GM23338 (cell line): ENCODE measurements at regions not wholly inside any gene's neighbourhood (a gene's known extent, or its start where the extent isn't known, plus 50 kb on each side); places are given as distances from the start of the nearest gene placed in this dataset.

ENCODE experiments used
- CREB1 ChIP-seq: fragments of 250-450 bp; sonication (Bioruptor Pico); IDR thresholded peaks from 2 replicates; pipeline ENCODE4 v1.5.0; 2020; ENCODE audit warnings: low read depth, mild to moderate bottlenecking, moderate library complexity
- CTCF ChIP-seq, 2 experiments: fragments of 200-600 bp in 1 of 2; sonication (generic) in 1 of 2; conservative IDR thresholded peaks; 2 replicates each; pipeline versions ENCODE4 v1.5.1 to v1.6.1; 2016 to 2017; ENCODE audit warnings: antibody characterized with exemption in 2 of 2, low read depth in 2 of 2, mild to moderate bottlenecking in 2 of 2, moderate library complexity in 1 of 2
- ETS1 ChIP-seq: IDR thresholded peaks from 2 replicates; pipeline ENCODE4 v1.6.1; 2016; ENCODE audit warnings: antibody characterized with exemption
- EZH2 ChIP-seq: fragments of 200-600 bp; sonication (generic); IDR thresholded peaks from one replicate; pipeline ENCODE4 v1.8.0; 2017; ENCODE audit warnings: antibody characterized with exemption, mild to moderate bottlenecking, low read depth; ENCODE audit not compliant: unreplicated experiment
- EZH2phosphoT487 ChIP-seq: fragments of 200-600 bp; sonication (generic); IDR thresholded peaks from one replicate; pipeline ENCODE4 v1.8.1; 2018; ENCODE audit warnings: antibody characterized with exemption; ENCODE audit not compliant: unreplicated experiment
- JUNB ChIP-seq: IDR thresholded peaks from one replicate; pipeline ENCODE4 v1.6.1; 2016; ENCODE audit warnings: antibody characterized with exemption; ENCODE audit not compliant: unreplicated experiment
- POLR2AphosphoS5 ChIP-seq: IDR thresholded peaks from 2 replicates; pipeline ENCODE4 v1.6.1; 2016; ENCODE audit warnings: antibody characterized with exemption, low read depth
- REST ChIP-seq: IDR thresholded peaks from one replicate; pipeline ENCODE4 v1.6.1; 2018; ENCODE audit warnings: antibody characterized with exemption; ENCODE audit not compliant: unreplicated experiment
- ZNF331 ChIP-seq: fragments of 250-450 bp; sonication (Bioruptor Pico); IDR thresholded peaks from 2 replicates; pipeline ENCODE4 v1.5.0; 2020; ENCODE audit warnings: low read depth, mild to moderate bottlenecking, moderate library complexity

- no peak for TF ChIP-seq ZNF331
- TF ChIP-seq CTCF (conservative IDR thresholded peaks at IDR 0.05; ENCODE audit: low read depth in 2 of 2), result no peak
- no peak for TF ChIP-seq EZH2
- TF ChIP-seq REST, result no peak
- no peak for TF ChIP-seq JUNB
- TF ChIP-seq POLR2AphosphoS5, result no peak
- no peak for TF ChIP-seq EZH2phosphoT487
- TF ChIP-seq CREB1 (CRISPR knock-in tag), result no peak
- TF ChIP-seq ETS1, result no peak
Measured at GRCh38 chr3:124084022-124084881, 92.3 kb upstream of the ROPN1 start.
